Adrenal gland (tissue), 9 donors: ENCODE measurements at regions not wholly inside any gene's neighbourhood (a gene's known extent, or its start where the extent isn't known, plus 50 kb on each side); places are given as distances from the start of the nearest gene placed in this dataset.

ENCODE experiments used
- DNase-seq, 7 donors: peaks; one replicate each; pipeline ENCODE4 v3.0.0-alpha.2; 2019 to 2020
- H3K27ac ChIP-seq, 5 donors: fragments of 200-600 bp; sonication (generic) in 4 of 5; 1 replicate in 3 of 5; 2 replicates in 2 of 5; pipeline versions ENCODE4 v1.5.1 to v1.8.0; 2016 to 2020; ENCODE audit warnings: mild to moderate bottlenecking in 1 of 5
- H3K27me3 ChIP-seq: fragments of 200-600 bp; 2 replicates; pipeline ENCODE4 v1.8.0; 2021
- H3K36me3 ChIP-seq, 2 donors: fragments of 200-600 bp; replicated peaks in 1 of 2; 1 replicate in 1 of 2; 2 replicates in 1 of 2; pipeline versions ENCODE4 v1.5.1 to v1.8.0; 2018 to 2022
- H3K4me1 ChIP-seq, 2 donors: fragments of 200-600 bp; replicated peaks in 1 of 2; 1 replicate in 1 of 2; 2 replicates in 1 of 2; pipeline versions ENCODE4 v1.5.1 to v1.8.0; 2018 to 2021
- H3K4me3 ChIP-seq, 4 donors: fragments of 200-600 bp; sonication (generic) in 3 of 4; one replicate each; pipeline ENCODE4 v1.5.1; 2016 to 2018
- H3K9me3 ChIP-seq, 3 donors: fragments of 200-600 bp; sonication (generic) in 1 of 3; replicated peaks in 1 of 3; 1 replicate in 2 of 3; 2 replicates in 1 of 3; pipeline versions ENCODE4 v1.5.1 to v1.8.0; 2016 to 2021
- POLR2A ChIP-seq, 2 donors: fragments of 450-650 bp; IDR thresholded peaks; one replicate each; pipeline ENCODE4 v1.6.1; 2017; ENCODE audit warnings: antibody characterized with exemption in 2 of 2, mild to moderate bottlenecking in 2 of 2, moderate library complexity in 1 of 2
- WGBS, 4 donors: extraction: QIAGEN DNeasy Blood & Tissue Kit in 2 of 4; methylation state at CpG; one replicate each; pipeline versions ENCODE4 v1.1.5 to v1.1.7; 2013 to 2017; 5-methylcytosine and 5-hydroxymethylcytosine counted together
- intact Hi-C, 2 donors: fragments of 100-400 bp; cut with DNase I; formaldehyde crosslinking; loops; one replicate each; pipeline versions ENCODE4 v1.14.1 to v1.15.0; 2022 to 2023
- TF ChIP-seq, protein P1 (sequence below), 6 experiments: fragments of 450-650 bp in 4 of 6; fragments of 200-600 bp in 2 of 6; sonication (generic) in 1 of 6; IDR thresholded peaks; 1 replicate in 5 of 6; 2 replicates in 1 of 6; pipeline versions ENCODE4 v1.5.1 to v1.8.0; 2016 to 2021; ENCODE audit warnings: antibody characterized with exemption in 6 of 6, mild to moderate bottlenecking in 2 of 6, moderate library complexity in 1 of 6
- donor health status: healthy with polysubstance abuse.
- donor health status: Bipolar disorder and iron deficiency.
- donor health status: DM: yes; HTN: yes; CAD: no.
- donor health status: DM: no; HTN: no; CAD: no.
- donor health status: DM: no; HTN: no; CAD: no.

DNA sequence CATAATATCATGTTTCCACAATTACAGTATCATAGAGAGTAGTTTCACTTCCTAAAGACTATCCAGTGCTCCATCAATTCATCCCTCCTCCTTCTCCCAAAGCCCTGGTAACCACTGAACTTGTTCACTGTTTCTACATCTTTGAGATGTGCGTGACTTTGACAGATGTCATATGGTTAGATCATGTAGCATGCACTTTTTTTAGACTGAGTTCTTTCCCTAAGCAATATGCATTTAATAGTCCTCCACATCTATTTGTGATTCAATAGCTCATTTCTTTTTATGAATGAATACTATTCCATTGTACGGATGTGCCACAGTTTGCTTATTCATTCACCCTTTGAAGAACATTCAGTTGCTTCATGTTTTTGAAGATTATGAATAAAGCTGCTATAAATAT, 560.4 kb upstream of the LRRTM4 start:
- no peak for TF ChIP-seq POLR2A (IDR thresholded peaks at IDR 0.05)
- TF ChIP-seq, protein P1, sequence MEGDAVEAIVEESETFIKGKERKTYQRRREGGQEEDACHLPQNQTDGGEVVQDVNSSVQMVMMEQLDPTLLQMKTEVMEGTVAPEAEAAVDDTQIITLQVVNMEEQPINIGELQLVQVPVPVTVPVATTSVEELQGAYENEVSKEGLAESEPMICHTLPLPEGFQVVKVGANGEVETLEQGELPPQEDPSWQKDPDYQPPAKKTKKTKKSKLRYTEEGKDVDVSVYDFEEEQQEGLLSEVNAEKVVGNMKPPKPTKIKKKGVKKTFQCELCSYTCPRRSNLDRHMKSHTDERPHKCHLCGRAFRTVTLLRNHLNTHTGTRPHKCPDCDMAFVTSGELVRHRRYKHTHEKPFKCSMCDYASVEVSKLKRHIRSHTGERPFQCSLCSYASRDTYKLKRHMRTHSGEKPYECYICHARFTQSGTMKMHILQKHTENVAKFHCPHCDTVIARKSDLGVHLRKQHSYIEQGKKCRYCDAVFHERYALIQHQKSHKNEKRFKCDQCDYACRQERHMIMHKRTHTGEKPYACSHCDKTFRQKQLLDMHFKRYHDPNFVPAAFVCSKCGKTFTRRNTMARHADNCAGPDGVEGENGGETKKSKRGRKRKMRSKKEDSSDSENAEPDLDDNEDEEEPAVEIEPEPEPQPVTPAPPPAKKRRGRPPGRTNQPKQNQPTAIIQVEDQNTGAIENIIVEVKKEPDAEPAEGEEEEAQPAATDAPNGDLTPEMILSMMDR (IDR thresholded peaks at IDR 0.05), result no peak
- intact Hi-C loops, result no loop called here
- DNase-seq, result no peak
- WGBS, 4 donors, result 83 to 86% (median 84%) methylated on average over 2 of the region's 2 CpGs
- Histone ChIP-seq H3K27me3 (no peaks in the 10 kb centered on the region), H3K4me1 (no peaks in the 10 kb centered on the region), H3K36me3 (no peaks in the 10 kb centered on the region), H3K4me3 (no peak overlapping the region), H3K27ac (no peak overlapping the region), H3K9me3 (peaks cover 0 to 4% (median 0%) of the 10 kb centered on the region in 3 donors)

DNA sequence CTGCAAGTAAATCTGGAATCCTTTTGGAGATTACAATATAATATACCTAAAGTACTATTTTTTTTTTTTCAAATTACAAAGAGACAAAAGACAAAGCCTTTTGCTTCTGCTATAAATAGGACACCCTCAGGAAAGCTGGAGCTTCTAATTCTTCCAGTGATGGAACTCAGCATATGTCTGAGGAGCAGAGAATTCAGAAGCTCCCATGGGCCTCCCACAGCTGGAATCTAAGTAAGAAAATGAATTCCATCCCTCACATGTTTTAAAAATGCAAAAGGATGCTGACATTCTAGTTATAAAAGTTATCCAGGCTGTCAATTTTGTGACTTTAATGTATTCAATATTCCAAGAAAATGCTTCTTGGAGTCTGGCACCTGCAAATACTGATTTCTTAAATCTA, 571.3 kb upstream of the LRRTM4 start:
- Histone ChIP-seq H3K4me3 (no peak overlapping the region), H3K27me3 (no peaks in the 10 kb centered on the region), H3K27ac (no peak overlapping the region), H3K4me1 (no peaks in the 10 kb centered on the region), H3K36me3 (no peaks in the 10 kb centered on the region), H3K9me3 (no peaks in the 10 kb centered on the region)
- intact Hi-C loops, result no loop called here
- DNase-seq, result no peak
- TF ChIP-seq POLR2A (IDR thresholded peaks at IDR 0.05), result no peak
- TF ChIP-seq, protein P1 (IDR thresholded peaks at IDR 0.05), result no peak

DNA sequence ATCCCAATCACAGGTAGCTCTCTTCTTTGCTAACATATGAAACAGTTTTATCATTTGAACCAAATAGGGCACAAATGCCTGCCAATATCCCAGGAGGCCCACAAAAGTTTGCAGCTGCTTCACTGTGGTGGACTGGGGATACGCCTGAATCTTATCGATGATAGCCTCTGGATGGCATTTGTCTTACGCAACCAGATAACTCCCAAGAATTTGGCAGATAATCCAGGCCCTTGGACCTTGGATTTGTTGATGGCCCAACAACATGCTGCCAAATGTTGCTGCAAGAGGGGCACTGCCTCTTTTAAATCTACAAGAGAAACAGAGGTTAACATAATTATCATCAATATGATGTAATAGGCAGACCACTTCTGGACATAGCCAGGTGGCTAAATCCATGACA, 587.1 kb upstream of the LRRTM4 start:
- Histone ChIP-seq H3K9me3 (no peaks in the 10 kb centered on the region), H3K4me3 (no peak overlapping the region), H3K36me3 (no peaks in the 10 kb centered on the region), H3K27ac (no peak overlapping the region), H3K27me3 (no peaks in the 10 kb centered on the region), H3K4me1 (no peaks in the 10 kb centered on the region)
- peak in 1 of 7 donors; percentile 6 for DNase-seq
- no peak for TF ChIP-seq POLR2A (IDR thresholded peaks at IDR 0.05)
- TF ChIP-seq, protein P1 (IDR thresholded peaks at IDR 0.05), result no peak
- intact Hi-C loops, result no loop called here
- 29 to 90% (median 72%) methylated on average over 3 of the region's 3 CpGs for WGBS, 4 donors

DNA sequence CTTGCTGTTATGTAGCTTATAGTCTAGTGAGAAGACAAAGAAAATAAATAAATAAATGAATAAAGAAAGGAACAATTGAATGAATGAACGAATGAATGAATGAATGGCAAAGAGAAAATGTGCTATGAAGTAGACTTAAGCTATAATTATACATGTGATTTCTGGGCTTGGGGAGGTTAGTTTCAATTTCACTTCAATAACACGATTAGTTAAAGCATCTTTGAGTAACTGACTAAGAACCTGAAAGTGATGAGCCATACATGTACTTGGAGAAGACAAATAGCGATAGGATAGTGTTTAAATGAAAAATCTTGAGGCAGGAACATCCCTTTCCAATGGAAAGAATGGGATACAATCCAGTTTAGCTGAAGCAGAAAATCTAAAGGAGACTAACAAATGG, 593.1 kb upstream of the LRRTM4 start:
- H3K4me3 ChIP-seq, result no peak overlapping the region
- no peaks in the 10 kb centered on the region for H3K36me3 ChIP-seq
- TF ChIP-seq, protein P1 (IDR thresholded peaks at IDR 0.05), result no peak
- TF ChIP-seq POLR2A (IDR thresholded peaks at IDR 0.05), result no peak
- no peaks in the 10 kb centered on the region for H3K4me1 ChIP-seq
- no peaks in the 10 kb centered on the region for H3K9me3 ChIP-seq
- 72 to 80% (median 78%) methylated on average over 3 of the region's 3 CpGs for WGBS, 4 donors
- intact Hi-C loops, result no loop called here
- DNase-seq, result no peak
- no peak overlapping the region for H3K27ac ChIP-seq
- no peaks in the 10 kb centered on the region for H3K27me3 ChIP-seq
